ENCODE measurements at regions not wholly inside any gene's neighbourhood (a gene's known extent, or its start where the extent isn't known, plus 50 kb on each side); places are given as distances from the start of the nearest gene placed in this dataset.
"Not testable (repeated sequence)": the region's sequence is repeated elsewhere in the genome, so short reads cannot be mapped to it uniquely, and the experiment has no call there.

DNA sequence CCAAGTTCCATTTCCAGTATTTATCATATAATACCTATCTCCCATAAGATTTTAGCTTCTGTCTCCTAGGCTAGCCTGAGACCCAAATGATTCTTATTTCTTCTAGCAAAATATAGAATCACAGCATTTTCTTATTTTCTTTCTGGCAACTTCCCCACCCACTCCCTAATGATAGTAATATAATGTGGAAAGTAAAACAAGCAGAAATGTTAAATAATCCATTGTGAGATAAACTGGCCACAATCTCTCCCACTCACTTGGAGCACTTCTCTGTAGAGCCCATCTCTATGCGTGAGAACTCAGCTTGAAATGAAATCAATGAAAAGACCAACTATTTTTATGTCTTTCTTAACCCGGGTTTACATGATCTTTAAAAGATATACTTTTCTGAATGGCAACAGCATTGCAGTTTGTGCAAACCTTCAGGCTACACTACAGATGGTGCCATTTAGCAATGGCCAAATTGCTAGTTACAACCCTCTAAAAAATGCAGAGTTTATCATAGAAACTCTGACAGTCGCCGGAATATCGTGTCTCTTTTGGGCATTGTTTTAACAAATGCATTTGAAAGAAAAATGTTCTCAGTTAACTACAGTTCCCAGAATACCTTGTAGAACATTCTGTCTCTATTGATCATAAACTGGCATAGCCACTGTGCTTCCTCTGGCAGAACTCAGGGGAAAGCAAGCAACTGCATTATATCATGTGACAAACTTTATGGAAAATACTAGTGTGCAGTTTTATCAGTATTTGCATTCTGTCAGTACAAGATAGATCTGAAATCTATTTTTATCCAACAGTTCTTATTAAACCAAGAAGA lies 1407.4 kb upstream of the ZEB2 start:
- DNase-seq (ENCODE audit: low read depth in 2 of 2): no peak

DNA sequence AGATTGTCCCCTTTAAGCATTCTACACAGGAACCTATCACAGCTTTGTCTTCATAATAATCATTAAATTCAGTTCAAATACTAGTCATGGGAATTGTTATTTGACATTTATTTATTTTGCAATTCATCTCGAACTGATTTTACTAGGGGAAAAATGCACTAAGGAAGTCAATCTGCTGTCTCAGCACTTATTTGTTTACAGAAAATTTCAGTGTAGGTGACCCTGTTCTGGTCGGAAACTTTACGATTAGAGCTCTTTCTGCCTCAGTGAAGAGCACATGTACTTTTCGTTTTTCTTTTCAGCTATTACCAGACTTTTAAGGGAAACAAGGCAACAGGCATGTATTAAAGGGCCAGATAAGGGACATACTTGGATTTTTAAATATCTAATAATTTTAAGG lies 1405.7 kb upstream of the ZEB2 start:
- no peak for DNase-seq (ENCODE audit: low read depth in 2 of 2)

DNA sequence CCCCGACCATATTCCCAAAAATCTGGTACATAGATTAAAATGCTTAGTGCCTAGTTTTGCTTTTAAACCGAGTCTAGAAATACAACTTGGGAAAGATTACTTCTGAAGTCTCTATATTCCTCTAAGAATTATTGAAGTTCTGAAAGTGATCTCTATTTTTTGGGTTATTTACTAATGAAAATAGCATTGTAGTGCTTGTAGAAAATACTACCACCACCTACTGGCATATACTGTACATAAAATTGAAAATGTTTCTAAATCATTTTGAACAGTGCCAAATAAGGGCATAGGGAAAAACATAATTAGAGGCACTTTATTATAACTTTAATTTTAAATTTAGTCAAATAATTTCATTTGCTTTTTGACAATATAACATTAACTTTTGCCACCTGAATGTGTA lies 1399.6 kb upstream of the ZEB2 start:
- no peak for DNase-seq (ENCODE audit: low read depth in 2 of 2)

DNA sequence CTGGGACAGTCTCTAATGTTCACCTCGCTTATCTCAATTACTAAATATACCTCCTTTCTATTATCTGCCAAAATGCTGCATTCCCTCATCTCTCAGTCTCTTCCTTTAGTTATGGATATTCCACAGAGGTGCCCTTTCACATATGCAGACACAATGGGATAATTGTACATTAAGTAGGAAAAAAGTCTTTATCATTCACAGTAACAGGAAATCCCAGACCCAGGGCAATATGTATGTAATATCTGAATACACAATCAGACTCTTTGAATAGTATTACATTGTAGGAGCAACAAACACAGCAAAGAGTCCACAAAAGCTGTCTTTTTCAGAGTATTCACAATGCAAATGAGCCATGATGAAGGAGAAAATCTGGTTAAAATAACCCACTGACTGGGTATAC lies 1399.0 kb upstream of the ZEB2 start:
- DNase-seq (ENCODE audit: low read depth in 2 of 2): no peak

DNA sequence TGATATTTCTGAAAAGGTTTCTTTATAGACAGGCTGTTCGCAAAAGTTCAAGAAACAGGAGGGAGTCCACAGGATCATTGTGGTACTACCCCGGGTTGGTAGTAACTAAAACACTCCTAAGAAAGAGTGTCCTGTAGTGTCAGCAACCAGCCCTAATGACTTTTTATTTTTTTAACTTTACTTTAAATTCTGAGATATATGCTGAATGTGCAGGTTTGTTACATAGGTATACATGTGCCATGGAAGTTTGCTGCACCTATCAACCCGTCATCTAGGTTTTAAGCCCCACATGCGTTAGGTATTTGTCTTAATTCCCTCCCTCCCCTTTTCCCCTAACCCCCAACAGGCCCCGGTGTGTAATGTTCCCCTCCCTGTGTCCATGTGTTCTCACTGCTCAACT lies 1396.9 kb upstream of the ZEB2 start:
- DNase-seq (ENCODE audit: low read depth in 2 of 2): no peak

DNA sequence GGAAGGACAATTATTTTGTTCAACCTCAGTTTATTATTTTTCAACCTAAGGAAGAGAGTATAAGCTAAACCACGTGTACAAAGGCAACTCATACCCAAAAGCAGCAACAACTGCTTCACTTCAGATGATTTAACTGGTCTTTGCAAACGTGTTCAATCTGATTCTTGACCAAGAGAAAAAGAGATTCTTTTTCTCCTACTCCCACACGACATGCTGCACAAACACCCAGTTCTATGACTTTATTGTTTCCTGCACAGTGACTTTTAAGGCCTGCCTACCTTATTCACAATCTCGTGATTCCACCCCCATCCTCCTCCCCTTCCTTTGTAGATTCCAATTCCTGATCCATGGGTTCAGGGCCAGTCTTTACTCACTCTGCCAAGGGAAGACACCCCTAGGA lies 1394.8 kb upstream of the ZEB2 start:
- no peak for DNase-seq (ENCODE audit: low read depth in 2 of 2)

DNA sequence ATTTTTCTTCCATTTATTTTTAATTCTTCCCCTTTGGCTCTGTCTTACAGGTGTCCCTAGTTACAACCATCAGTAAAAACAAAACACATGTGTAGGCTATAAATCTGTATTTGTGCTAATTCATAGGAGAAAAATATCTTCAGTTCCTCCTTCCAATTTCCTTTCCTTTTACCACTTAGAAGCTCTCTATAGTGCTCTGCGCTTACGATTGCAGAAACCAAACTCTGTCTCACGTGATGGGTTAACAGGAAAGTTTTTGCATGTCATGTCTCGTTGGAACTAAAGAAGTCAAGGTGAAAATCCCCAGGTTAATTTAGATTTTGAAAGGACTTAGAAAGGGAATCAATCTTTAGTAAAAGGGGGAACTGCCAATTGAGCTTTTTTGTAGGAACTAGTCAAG lies 1390.5 kb upstream of the ZEB2 start:
- no peak for DNase-seq (ENCODE audit: low read depth in 2 of 2)

DNA sequence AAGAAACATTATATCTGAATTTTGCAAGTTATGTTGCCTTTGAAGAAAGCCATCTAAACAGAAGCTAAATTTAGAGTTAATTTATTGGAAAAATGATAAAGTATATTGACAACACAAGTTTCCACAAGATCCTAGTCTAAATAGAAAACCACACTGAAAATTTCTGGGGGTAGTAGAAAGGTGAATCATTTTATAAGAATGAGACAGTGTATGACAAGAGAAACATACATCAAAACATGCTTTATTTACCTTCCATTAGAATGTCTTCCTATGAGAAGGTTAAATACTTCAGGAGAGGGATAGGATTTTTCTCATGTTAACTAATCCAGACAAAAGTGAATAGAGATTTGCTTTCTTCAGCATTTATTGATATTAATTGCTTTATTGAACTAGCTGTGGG lies 1389.8 kb upstream of the ZEB2 start:
- DNase-seq (ENCODE audit: low read depth in 2 of 2): no peak

DNA sequence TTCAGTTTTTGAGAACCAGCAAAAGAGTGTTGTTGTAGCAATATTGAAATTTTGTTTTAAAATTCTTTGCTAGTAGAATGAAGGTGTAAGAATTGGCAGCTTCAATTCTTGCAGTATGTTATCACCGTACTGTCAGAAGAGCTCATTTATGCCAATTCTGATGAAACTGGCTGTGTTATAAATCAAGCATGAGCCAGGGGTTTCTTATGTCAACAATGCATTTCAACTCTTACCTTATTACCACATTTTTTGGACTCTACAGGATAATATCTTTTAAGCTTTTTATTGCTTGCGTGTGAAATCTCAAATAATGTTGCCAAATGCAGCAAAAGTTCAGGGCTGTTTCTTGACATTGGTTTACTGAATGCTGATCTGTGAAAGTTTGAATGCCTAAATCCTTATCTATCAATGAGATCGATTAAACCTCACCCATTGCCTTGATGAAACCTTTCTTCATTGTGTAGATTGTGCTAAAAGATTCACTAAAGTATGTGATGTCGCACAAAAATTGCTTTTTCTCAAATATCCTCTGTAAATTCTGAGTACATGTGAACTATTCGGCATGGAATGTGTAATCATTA lies 1389.3 kb upstream of the ZEB2 start:
- DNase-seq (ENCODE audit: low read depth in 2 of 2): no peak

DNA sequence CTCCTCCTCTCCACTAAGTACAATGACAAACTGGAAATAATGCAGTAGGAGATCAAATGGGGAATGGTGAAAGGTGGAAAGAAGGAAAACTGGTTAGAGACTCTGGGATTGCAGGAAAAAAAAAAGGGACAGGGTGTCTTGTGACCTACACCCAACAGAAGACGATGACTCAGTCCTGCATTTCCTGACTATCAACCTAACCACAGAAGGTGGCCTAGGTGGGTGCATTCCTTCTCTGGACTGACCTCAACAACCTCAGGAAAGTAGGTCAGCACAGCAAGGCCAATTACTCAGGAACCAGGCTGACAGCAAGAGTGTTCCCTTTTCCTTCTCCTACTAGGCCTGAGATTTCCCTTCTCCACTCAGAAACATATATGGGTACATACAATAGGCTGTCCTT lies 1386.4 kb upstream of the ZEB2 start:
- no peak for DNase-seq (ENCODE audit: low read depth in 2 of 2)

DNA sequence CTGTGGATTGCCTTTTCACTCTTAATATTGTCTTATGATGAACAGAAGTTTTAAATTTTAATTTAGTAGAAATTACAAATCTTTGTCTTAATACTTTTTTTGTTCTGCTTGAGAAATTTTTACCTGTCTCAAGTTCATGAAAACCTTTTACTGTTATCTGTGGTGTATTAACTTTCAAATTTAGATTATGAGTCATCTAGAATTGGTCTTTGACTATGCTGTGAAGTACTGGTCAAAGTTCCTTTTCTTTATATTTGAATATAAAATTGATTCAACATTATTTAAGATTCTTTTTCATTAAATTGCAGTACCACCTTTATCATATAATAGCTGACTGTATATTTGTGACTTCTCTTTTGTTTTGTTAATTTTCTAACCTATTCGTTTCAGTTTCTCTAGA lies 1385.5 kb upstream of the ZEB2 start:
- DNase-seq (ENCODE audit: low read depth in 2 of 2): no peak

DNA sequence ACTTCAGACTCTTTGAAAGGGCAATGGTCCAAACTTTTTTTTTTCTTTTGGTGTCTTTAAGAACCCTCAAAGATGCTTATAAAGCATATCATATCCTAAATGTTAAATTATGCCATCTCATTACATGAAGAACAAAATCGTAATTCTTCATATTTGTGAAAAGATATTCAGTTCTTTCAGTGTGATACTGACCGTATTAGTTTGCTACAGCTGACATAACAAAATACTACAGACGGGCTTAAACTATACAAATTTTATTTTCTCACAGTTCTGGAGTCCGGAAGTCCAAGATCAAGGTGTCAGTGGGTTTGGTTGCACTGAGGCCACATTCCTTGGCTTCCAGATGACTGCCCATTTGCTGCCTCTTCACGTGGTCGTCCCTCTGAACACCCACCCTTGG lies 1377.2 kb upstream of the ZEB2 start:
- no peak for DNase-seq (ENCODE audit: low read depth in 2 of 2)

DNA sequence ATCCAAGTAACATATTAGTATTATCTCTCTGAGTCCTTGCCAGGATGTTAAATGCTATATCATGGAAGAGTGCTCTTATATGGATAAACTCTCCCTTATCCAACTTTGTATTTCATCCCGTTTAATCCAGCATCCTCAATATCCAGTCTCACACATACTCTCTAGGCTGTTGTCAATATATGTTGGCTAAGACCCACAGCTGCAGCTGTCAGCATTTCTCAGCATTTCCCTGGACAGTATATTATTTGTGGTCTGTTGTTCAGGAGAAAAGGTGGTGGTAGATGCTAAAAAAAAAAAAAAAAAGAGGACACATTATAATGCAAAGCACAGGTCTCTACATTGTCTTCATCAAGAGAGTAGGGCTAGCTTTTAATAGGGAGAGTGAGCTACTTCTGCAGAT lies 1368.0 kb upstream of the ZEB2 start:
- no peak for DNase-seq (ENCODE audit: low read depth in 2 of 2)

DNA sequence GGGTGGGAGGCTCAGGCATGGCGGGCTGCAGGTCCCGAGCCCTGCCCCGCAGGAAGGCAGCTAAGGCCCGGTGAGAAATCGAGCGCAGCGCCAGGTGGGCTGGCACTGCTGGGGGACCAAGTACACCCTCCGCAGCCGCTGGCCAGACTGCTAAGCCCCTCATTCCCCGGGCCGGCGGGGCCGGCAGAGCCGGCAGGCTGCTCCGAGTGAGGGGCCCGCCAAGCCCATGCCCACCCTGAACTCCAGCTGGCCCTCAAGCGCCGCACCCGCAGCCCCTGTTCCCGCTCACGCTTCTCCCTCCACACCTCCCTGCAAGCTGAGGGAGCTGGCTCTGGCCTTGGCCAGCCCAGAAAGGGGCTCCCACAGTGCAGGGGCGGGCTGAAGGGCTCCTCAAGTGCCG lies 1361.1 kb upstream of the ZEB2 start:
- not testable (repeated sequence) for DNase-seq (ENCODE audit: low read depth in 2 of 2)

DNA sequence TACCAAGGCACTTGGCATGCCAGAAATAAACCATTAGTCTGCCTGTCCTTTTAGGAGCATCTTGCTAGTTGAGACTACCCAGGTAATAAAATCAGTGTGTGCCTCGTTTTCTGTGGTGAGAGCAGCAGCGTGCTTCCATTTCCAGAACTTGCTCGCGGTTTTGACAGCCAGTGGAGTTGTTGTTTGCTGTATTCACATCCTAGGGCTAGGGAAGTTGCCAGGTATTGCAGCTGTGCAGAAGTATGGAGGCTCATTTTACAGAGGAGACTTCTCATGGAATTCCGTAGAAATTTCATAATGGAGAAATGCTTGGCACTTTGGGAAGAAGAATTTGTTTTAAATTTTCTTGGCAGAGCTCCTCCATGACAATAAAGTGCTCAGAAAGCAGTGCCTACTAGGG lies 1355.1 kb upstream of the ZEB2 start:
- DNase-seq (ENCODE audit: low read depth in 2 of 2): no peak

DNA sequence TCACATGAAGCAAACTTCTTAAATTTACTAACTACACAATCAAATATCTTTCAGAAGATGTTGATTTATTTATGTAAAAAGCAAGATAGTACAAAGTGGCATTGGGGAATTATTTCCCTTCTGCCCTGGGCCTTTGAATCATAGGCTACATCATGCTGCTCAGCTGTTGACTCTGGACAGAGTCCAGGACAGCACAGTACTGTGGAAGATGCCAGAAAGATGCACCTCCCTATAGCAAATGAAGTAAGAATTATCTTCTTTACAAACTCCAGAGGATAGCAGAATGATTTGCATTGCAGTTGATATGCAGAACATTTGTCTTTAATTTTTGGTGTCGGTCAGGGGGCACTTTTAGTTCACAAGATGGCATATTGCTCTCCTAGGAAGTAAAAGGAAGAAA lies 1354.5 kb upstream of the ZEB2 start:
- DNase-seq (ENCODE audit: low read depth in 2 of 2): no peak

DNA sequence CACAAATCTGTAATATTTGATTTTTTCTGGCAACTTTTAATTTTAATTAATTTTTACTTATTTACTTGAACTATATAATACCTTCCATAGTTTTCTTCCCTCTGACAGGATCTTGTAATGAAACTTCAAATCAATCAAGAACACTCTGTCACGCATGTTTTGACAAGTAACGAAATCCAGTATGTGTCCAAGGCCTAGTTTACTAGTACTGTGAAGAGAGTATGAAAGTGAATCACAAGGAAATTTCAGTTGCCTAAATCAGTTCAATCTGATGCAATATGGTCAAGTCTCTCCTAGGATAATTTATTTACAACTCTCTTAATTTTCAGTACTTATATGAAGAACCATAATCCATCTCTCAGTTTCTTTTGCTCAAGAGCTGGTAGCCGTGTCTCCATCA lies 1344.6 kb upstream of the ZEB2 start:
- DNase-seq (ENCODE audit: low read depth in 2 of 2): no peak

DNA sequence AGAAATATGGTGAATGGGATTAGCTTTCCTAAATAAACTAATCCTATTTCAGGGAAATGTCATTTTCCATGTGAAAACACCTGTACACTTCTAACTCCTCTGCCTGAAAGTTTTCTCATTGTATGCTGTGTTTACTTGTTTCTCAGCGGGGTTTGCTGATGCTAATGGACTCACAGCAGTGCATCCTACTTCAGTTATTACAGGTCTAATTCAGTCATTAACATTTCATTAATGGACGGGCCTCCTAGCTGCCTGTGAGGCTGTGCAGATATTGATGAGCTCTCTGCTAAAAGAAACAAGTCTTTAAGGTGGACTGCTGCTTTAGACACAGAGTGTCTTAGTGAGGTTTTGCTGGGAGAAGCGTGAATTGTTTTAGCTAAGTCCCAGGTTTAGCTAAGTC lies 1342.0 kb upstream of the ZEB2 start:
- DNase-seq (ENCODE audit: low read depth in 2 of 2): no peak

DNA sequence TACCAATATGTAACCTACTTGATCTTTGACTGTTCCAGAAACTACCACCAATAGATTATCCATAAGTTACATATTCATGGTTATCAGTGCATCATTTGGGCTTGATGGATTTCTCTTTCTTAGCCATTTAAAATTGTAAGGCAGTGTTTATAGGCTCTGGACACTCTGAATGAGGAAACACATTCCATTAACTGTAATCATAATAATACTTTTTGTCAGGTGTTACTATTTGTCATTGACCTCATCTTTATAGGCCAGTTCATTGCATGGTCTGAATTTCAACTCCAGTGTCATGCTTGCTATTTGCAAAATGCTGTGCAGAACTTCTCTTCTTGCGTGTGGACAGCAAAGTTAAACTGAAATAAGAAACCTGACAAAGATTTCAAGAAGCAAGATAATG lies 1340.2 kb upstream of the ZEB2 start:
- DNase-seq (ENCODE audit: low read depth in 2 of 2): no peak

DNA sequence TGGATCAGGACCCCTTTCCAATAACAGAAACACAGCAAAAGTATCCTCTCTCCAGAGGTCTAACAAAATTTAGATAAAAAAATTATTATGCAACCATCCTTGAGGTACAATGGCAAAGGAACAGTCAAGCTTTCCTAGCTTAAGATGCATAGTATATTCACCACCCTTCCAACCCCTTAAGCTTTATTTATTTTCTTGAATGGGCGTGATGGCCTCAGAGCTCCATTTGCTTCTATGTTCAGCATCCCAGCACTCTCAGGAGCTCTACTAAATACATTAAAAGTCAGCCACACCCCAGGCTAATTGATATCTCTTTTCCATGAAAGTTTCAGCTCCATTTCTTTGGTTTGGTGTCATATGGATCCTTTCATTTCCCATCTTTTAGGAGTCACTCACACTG lies 1335.2 kb upstream of the ZEB2 start:
- no peak for DNase-seq (ENCODE audit: low read depth in 2 of 2)

DNA sequence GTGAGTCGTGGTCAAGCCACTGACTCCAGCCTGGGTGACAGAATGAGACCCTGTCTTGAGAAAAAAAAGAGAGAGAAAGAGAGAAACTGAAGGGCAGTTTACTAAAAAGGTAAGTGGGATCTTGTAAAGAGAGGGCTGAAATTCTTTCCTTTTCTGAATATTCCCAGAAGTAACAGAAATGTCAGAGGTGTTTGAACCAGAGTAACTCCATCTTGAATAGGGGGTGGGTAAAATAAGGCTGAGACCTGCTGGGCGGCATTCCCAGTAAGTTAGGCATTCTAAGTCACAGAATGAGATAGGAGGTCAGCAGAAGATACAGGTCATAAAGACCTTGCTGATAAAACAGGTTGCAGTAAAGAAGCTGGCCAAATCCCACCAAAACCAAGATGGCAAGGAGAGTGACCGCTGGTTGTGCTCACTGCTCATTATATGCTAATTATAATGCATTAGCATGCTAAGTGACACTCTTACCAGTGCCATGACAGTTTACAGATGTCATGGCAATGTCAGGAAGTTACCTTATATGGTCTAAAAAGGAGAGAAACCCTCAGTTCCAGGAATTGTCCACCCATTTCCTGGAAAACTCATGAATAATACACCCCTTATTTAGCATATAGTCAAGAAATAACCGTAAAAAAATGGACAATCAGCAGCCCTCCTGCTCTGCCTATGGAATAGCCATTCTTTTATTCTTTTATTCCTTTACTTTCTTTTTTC lies 1334.3 kb upstream of the ZEB2 start:
- DNase-seq (ENCODE audit: low read depth in 2 of 2): no peak

DNA sequence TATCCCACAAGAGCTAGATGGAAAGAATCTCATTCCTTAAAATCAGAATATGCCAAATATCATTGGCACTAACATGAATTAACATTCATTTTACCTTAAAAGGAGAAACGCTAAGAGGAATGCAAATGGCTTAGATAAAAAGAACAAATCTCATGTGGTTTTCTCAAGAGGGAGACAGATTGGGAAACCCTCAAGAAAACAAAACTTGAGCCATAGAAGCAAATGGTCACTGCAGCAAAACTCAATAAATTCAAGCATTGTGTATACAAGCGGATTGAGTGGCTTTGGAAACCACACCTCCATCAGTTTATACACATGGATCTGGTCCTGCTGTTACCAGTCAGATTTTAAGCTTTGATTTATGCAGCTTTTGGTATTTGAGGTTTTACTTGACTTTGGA lies 1331.8 kb upstream of the ZEB2 start:
- DNase-seq (ENCODE audit: low read depth in 2 of 2): no peak

DNA sequence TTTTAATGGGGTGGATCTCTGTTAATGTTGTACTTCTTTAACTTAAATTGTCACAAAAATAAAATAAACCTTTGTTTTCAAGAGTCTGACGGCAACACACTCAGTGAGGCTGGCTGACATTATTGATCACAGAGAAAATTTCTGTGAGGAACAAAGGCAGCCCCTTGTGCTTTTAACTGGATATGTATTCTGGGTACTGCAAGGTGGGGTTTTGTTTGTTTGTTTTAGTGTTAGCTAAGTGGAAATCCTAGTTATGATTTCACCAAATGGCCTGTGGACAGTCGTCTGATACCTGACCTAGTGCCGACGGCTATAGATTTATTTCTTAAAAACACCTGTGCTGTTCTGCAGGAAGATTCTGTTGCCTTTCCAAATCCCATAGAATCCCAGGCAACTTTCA lies 1329.5 kb upstream of the ZEB2 start:
- DNase-seq (ENCODE audit: low read depth in 2 of 2): no peak
